SU-DHL-6 (cell line): ENCODE measurements at regions not wholly inside any gene's neighbourhood (a gene's known extent, or its start where the extent isn't known, plus 50 kb on each side); places are given as distances from the start of the nearest gene placed in this dataset.

Experiments
- H2AFZ ChIP-seq: fragments of 200-600 bp; sonication (generic); 2 replicates; pipeline ENCODE4 v1.6.1; 2014; ENCODE audit warnings: low read depth, mild to moderate bottlenecking, moderate library complexity, mixed read lengths, antibody characterized with exemption, low read length; ENCODE audit not compliant: severe bottlenecking
- H3F3A ChIP-seq: fragments of 200-600 bp; shearing (Covaris generic); 2 replicates; pipeline ENCODE4 v1.6.0; 2016; ENCODE audit warnings: antibody characterized with exemption, mild to moderate bottlenecking; ENCODE audit not compliant: insufficient read depth
- H3K27ac ChIP-seq: fragments of 200-600 bp; sonication (generic); 2 replicates; pipeline ENCODE4 v1.5.1; 2016; ENCODE audit warnings: low read depth, mild to moderate bottlenecking, low read length, moderate library complexity, mixed read lengths
- H3K27me3 ChIP-seq: fragments of 200-600 bp; sonication (generic), shearing (Covaris generic); 2 replicates; pipeline ENCODE4 v1.6.0; 2014; ENCODE audit warnings: mild to moderate bottlenecking, low read length
- H3K36me3 ChIP-seq: fragments of 200-600 bp; sonication (generic); 2 replicates; pipeline ENCODE4 v1.6.1; 2014; ENCODE audit warnings: mild to moderate bottlenecking, low read length, mixed read lengths
- H3K4me2 ChIP-seq: fragments of 300-600, 200-600 bp; shearing (Covaris generic), sonication (generic); 2 replicates; pipeline ENCODE4 v1.6.0; 2014; ENCODE audit warnings: low read length, low read depth, mild to moderate bottlenecking; ENCODE audit not compliant: poor library complexity, severe bottlenecking
- H3K4me3 ChIP-seq: fragments of 200-600 bp; sonication (generic); 2 replicates; pipeline ENCODE4 v1.5.1; 2014; ENCODE audit warnings: antibody characterized with exemption, low read length, mild to moderate bottlenecking, mixed read lengths; ENCODE audit not compliant: insufficient read depth, poor library complexity, severe bottlenecking
- H3K79me2 ChIP-seq: fragments of 200-600 bp; sonication (generic); 2 replicates; pipeline ENCODE4 v1.6.1; 2014; ENCODE audit warnings: mild to moderate bottlenecking, low read length, moderate library complexity; ENCODE audit not compliant: insufficient read depth
- H3K9ac ChIP-seq: fragments of 200-600 bp; sonication (generic); 2 replicates; pipeline ENCODE4 v1.7.0; 2014; ENCODE audit warnings: mild to moderate bottlenecking, low read length
- H3K9me2 ChIP-seq: fragments of 200-600 bp; sonication (generic); replicated peaks from 2 replicates; pipeline ENCODE4 v1.6.1; 2014; ENCODE audit warnings: low read length; ENCODE audit not compliant: insufficient read depth
- H3K9me3 ChIP-seq: fragments of 200-600 bp; sonication (generic); 2 replicates; pipeline ENCODE4 v1.6.1; 2014; ENCODE audit warnings: low read length, mixed read lengths; ENCODE audit not compliant: insufficient read depth
- H4K20me1 ChIP-seq: fragments of 200-600 bp; sonication (generic); 2 replicates; pipeline ENCODE4 v1.6.1; 2014; ENCODE audit warnings: low read depth, mild to moderate bottlenecking, antibody characterized with exemption, low read length, moderate library complexity, mixed read lengths
- CTCF ChIP-seq: fragments of 200-600 bp; sonication (generic); IDR thresholded peaks from one replicate; pipeline ENCODE4 v1.5.1; 2017; ENCODE audit warnings: antibody characterized with exemption, mild to moderate bottlenecking, low read length, moderate library complexity; ENCODE audit not compliant: insufficient read depth, poor library complexity, severe bottlenecking
- EZH2phosphoT487 ChIP-seq: fragments of 200-600 bp; sonication (generic), shearing (Covaris generic); conservative IDR thresholded peaks from 2 replicates; pipeline ENCODE4 v1.6.1; 2018; ENCODE audit warnings: mild to moderate bottlenecking, antibody characterized with exemption, low read length, moderate library complexity, mixed read lengths

GRCh38 chr2:183408562-183408961, 284.3 kb downstream of the NUP35 start:
- Histone ChIP-seq H3K79me2 (no peaks in the 10 kb centered on the region), H3K4me3 (no peak overlapping the region), H3K27ac (no peak overlapping the region), H3K36me3 (no peaks in the 10 kb centered on the region), H3K27me3 (no peaks in the 10 kb centered on the region), H2AFZ (no peak overlapping the region), H3K4me2 (no peak overlapping the region), H3K9me2 (no peaks in the 10 kb centered on the region), H3K9me3 (no peaks in the 10 kb centered on the region), H3K9ac (no peak overlapping the region), H4K20me1 (no peaks in the 10 kb centered on the region), H3F3A (no peaks in the 10 kb centered on the region)
- TF ChIP-seq EZH2phosphoT487 (no peak), CTCF (no peak)

- no peaks in the 10 kb centered on the region for H3F3A ChIP-seq
- H2AFZ ChIP-seq: no peak overlapping the region
- no peaks in the 10 kb centered on the region for H3K36me3 ChIP-seq
- H3K4me2 ChIP-seq: no peak overlapping the region
- no peak overlapping the region for H3K9ac ChIP-seq
- no peak for TF ChIP-seq EZH2phosphoT487
- no peak for TF ChIP-seq CTCF
- H3K9me2 ChIP-seq: no peaks in the 10 kb centered on the region
- no peaks in the 10 kb centered on the region for H3K27me3 ChIP-seq
- H3K4me3 ChIP-seq: no peak overlapping the region
- no peaks in the 10 kb centered on the region for H3K9me3 ChIP-seq
- no peaks in the 10 kb centered on the region for H4K20me1 ChIP-seq
- H3K79me2 ChIP-seq: no peaks in the 10 kb centered on the region
- no peak overlapping the region for H3K27ac ChIP-seq
Measured at GRCh38 chr2:183409662-183410061, 285.4 kb downstream of the NUP35 start.

- no peak for TF ChIP-seq EZH2phosphoT487
- no peak for TF ChIP-seq CTCF
- Histone ChIP-seq H2AFZ (no peak overlapping the region), H3K9ac (no peak overlapping the region)
Measured at GRCh38 chr2:183416753-183417152, 292.5 kb downstream of the NUP35 start.

More at GRCh38 chr2:183416753-183417152, 292.5 kb downstream of the NUP35 start:
- H3K9me2 ChIP-seq: no peaks in the 10 kb centered on the region
- no peak overlapping the region for H3K27ac ChIP-seq
- no peak overlapping the region for H3K4me3 ChIP-seq
- H3K27me3 ChIP-seq: no peaks in the 10 kb centered on the region
- no peaks in the 10 kb centered on the region for H4K20me1 ChIP-seq
- H3F3A ChIP-seq: no peaks in the 10 kb centered on the region
- H3K36me3 ChIP-seq: no peaks in the 10 kb centered on the region
- no peaks in the 10 kb centered on the region for H3K79me2 ChIP-seq
- H3K9me3 ChIP-seq: no peaks in the 10 kb centered on the region
- H3K4me2 ChIP-seq: no peak overlapping the region
